Urinary bladder (tissue), 3 donors: ENCODE measurements at regions not wholly inside any gene's neighbourhood (a gene's known extent, or its start where the extent isn't known, plus 50 kb on each side); places are given as distances from the start of the nearest gene placed in this dataset.

Experiments used
- DNase-seq: peaks from one replicate; pipeline ENCODE4 v3.0.0-alpha.2; 2015; ENCODE audit errors: extremely low spot score
- H3K27ac ChIP-seq: one replicate; pipeline ENCODE4 v1.5.1; 2013; ENCODE audit warnings: low read depth, mild to moderate bottlenecking, moderate library complexity
- H3K36me3 ChIP-seq: one replicate; pipeline ENCODE4 v1.6.1; 2013; ENCODE audit warnings: mild to moderate bottlenecking, moderate library complexity; ENCODE audit not compliant: insufficient read depth
- H3K4me1 ChIP-seq: one replicate; pipeline ENCODE4 v1.6.1; 2013; ENCODE audit warnings: mild to moderate bottlenecking, moderate library complexity; ENCODE audit not compliant: insufficient read depth
- H3K4me3 ChIP-seq: one replicate; pipeline ENCODE4 v1.5.1; 2013; ENCODE audit warnings: low read depth, low read length
- WGBS: extraction: QIAGEN DNeasy Blood & Tissue Kit; methylation state at CpG from one replicate; pipeline ENCODE4 v1.1.7; 2013; 5-methylcytosine and 5-hydroxymethylcytosine counted together
- donor health status: healthy with polysubstance abuse.
- donor health status: healthy.

GRCh38 chr4:188197566-188197965 lies 58.3 kb downstream of the TRIML1 start:
- Histone ChIP-seq H3K36me3 (no peaks in the 10 kb centered on the region), H3K27ac (no peak overlapping the region), H3K4me1 (no peaks in the 10 kb centered on the region), H3K4me3 (no peak overlapping the region)
- no peak for DNase-seq
- 91% methylated on average over 9 of the region's 9 CpGs for WGBS

- Histone ChIP-seq H3K4me1 (no peaks in the 10 kb centered on the region), H3K27ac (no peak overlapping the region), H3K4me3 (no peak overlapping the region), H3K36me3 (no peaks in the 10 kb centered on the region)
- no peak for DNase-seq
- 83% methylated on average over 11 of the region's 11 CpGs for WGBS
These were observed 59.9 kb downstream of the TRIML1 start for GRCh38 chr4:188198982-188199792.

GRCh38 chr4:188201851-188202250 lies 62.6 kb downstream of the TRIML1 start:
- Histone ChIP-seq H3K36me3 (no peaks in the 10 kb centered on the region), H3K27ac (no peak overlapping the region), H3K4me1 (no peaks in the 10 kb centered on the region), H3K4me3 (no peak overlapping the region)
- WGBS: 80% methylated on average over 3 of the region's 3 CpGs
- DNase-seq: no peak

- H3K27ac ChIP-seq: no peak overlapping the region
- DNase-seq: no peak
- no peaks in the 10 kb centered on the region for H3K4me1 ChIP-seq
- H3K36me3 ChIP-seq: no peaks in the 10 kb centered on the region
- H3K4me3 ChIP-seq: no peak overlapping the region
- 92% methylated on average over 3 of the region's 3 CpGs for WGBS
These were observed 67.5 kb downstream of the TRIML1 start for GRCh38 chr4:188206783-188207182.

GRCh38 chr4:188214861-188215260 lies 75.6 kb downstream of the TRIML1 start:
- no peak for DNase-seq
- Histone ChIP-seq H3K27ac (no peak overlapping the region), H3K4me1 (no peaks in the 10 kb centered on the region), H3K36me3 (no peaks in the 10 kb centered on the region), H3K4me3 (no peak overlapping the region)
- 87% methylated on average over 5 of the region's 5 CpGs for WGBS

GRCh38 chr4:188218392-188218791 lies 79.2 kb downstream of the TRIML1 start:
- H3K4me3 ChIP-seq: no peak overlapping the region
- H3K4me1 ChIP-seq: no peaks in the 10 kb centered on the region
- no peak overlapping the region for H3K27ac ChIP-seq
- H3K36me3 ChIP-seq: no peaks in the 10 kb centered on the region
- 55% methylated on average over 28 of the region's 28 CpGs for WGBS
- DNase-seq: no peak

- Histone ChIP-seq H3K27ac (no peak overlapping the region), H3K4me3 (no peak overlapping the region), H3K36me3 (no peaks in the 10 kb centered on the region), H3K4me1 (no peaks in the 10 kb centered on the region)
- no peak for DNase-seq
- 82% methylated on average over 4 of the region's 4 CpGs for WGBS
These were observed 80.8 kb downstream of the TRIML1 start for GRCh38 chr4:188220006-188220405.

GRCh38 chr4:188221090-188221489 lies 81.8 kb downstream of the TRIML1 start:
- WGBS: 90% methylated on average over 2 of the region's 2 CpGs
- no peak for DNase-seq
- no peak overlapping the region for H3K27ac ChIP-seq
- H3K4me1 ChIP-seq: no peaks in the 10 kb centered on the region
- H3K4me3 ChIP-seq: no peak overlapping the region
- no peaks in the 10 kb centered on the region for H3K36me3 ChIP-seq

- no peak for DNase-seq
- 91% methylated on average over 1 of the region's 1 CpG for WGBS
- Histone ChIP-seq H3K4me1 (no peaks in the 10 kb centered on the region), H3K4me3 (no peak overlapping the region), H3K36me3 (no peaks in the 10 kb centered on the region), H3K27ac (no peak overlapping the region)
These were observed 89.0 kb downstream of the TRIML1 start for GRCh38 chr4:188228279-188228678.

- WGBS: 83% methylated on average over 6 of the region's 6 CpGs
- Histone ChIP-seq H3K36me3 (no peaks in the 10 kb centered on the region), H3K4me1 (no peaks in the 10 kb centered on the region), H3K27ac (no peak overlapping the region), H3K4me3 (no peak overlapping the region)
- no peak for DNase-seq
These were observed 93.2 kb downstream of the TRIML1 start for GRCh38 chr4:188232428-188232827.

- WGBS: 27% methylated on average over 2 of the region's 2 CpGs
- no peak for DNase-seq
- Histone ChIP-seq H3K4me1 (no peaks in the 10 kb centered on the region), H3K36me3 (no peaks in the 10 kb centered on the region), H3K4me3 (no peak overlapping the region), H3K27ac (no peak overlapping the region)
These were observed 102.8 kb downstream of the TRIML1 start for GRCh38 chr4:188242041-188242440.

- no peak for DNase-seq
- 68% methylated on average over 6 of the region's 6 CpGs for WGBS
- Histone ChIP-seq H3K4me3 (no peak overlapping the region), H3K27ac (no peak overlapping the region), H3K4me1 (no peaks in the 10 kb centered on the region), H3K36me3 (no peaks in the 10 kb centered on the region)
These were observed 106.4 kb downstream of the TRIML1 start for GRCh38 chr4:188245651-188246050.

GRCh38 chr4:188246488-188246887 lies 107.2 kb downstream of the TRIML1 start:
- WGBS: 64% methylated on average over 8 of the region's 8 CpGs
- H3K36me3 ChIP-seq: no peaks in the 10 kb centered on the region
- H3K27ac ChIP-seq: no peak overlapping the region
- DNase-seq: no peak
- no peak overlapping the region for H3K4me3 ChIP-seq
- H3K4me1 ChIP-seq: no peaks in the 10 kb centered on the region

- Histone ChIP-seq H3K4me1 (no peaks in the 10 kb centered on the region), H3K4me3 (no peak overlapping the region), H3K36me3 (no peaks in the 10 kb centered on the region), H3K27ac (no peak overlapping the region)
- DNase-seq: no peak
- 67% methylated on average over 7 of the region's 7 CpGs for WGBS
These were observed 115.0 kb downstream of the TRIML1 start for GRCh38 chr4:188254211-188254610.
